ENCODE measurements at regions not wholly inside any gene's neighbourhood (a gene's known extent, or its start where the extent isn't known, plus 50 kb on each side); places are given as distances from the start of the nearest gene placed in this dataset.

- Histone ChIP-seq H4K91ac (ENCODE audit: low read depth, low read length) (no peak overlapping the region), H3K36me3 (ENCODE audit: control insufficient read depth in 1 of 2, insufficient read depth in 2 of 2, low read length in 2 of 2) (peaks cover 0 to 3% of the 10 kb centered on the region in 2 experiments), H3K27me3 (ENCODE audit: insufficient read depth, low read length) (no peaks in the 10 kb centered on the region), H2AFZ (ENCODE audit: insufficient read depth, low read length, poor library complexity) (no peak overlapping the region), H3K79me2 (ENCODE audit: control insufficient read depth, insufficient read depth, low read length, poor library complexity) (no peaks in the 10 kb centered on the region), H2BK120ac (ENCODE audit: insufficient read depth, low read length, poor library complexity) (no peak overlapping the region), H2BK12ac (ENCODE audit: low read length) (no peak overlapping the region), H3K9me3 (ENCODE audit: insufficient read depth, low read depth, low read length) (peaks cover 6% of the 10 kb centered on the region), H3K79me1 (ENCODE audit: low read length) (no peaks in the 10 kb centered on the region), H2AK5ac (ENCODE audit: low read length) (no peak overlapping the region), H3K18ac (ENCODE audit: low read length) (no peak overlapping the region), H2BK5ac (ENCODE audit: low read depth, low read length, poor library complexity) (no peak overlapping the region), H3K4me3 (ENCODE audit: low read depth, low read length) (no peak overlapping the region), H3K14ac (ENCODE audit: low read length) (no peak overlapping the region), H3K4me1 (ENCODE audit: control insufficient read depth in 1 of 2, insufficient read depth in 2 of 2, low read length in 2 of 2) (no peaks in the 10 kb centered on the region), H4K12ac (ENCODE audit: low read depth, low read length) (no peak overlapping the region), H3K9ac (ENCODE audit: low read length) (no peak overlapping the region), H4K8ac (ENCODE audit: low read depth, low read length) (no peak overlapping the region), H3K4me2 (ENCODE audit: low read length) (no peak overlapping the region), H3K4ac (ENCODE audit: low read depth, low read length) (no peak overlapping the region), H3K23ac (ENCODE audit: low read length) (no peak overlapping the region), H3K27ac (ENCODE audit: low read depth, low read length) (no peak overlapping the region)
- WGBS (ENCODE audit: extremely low coverage, insufficient coverage, insufficient read length) = no CpG with 5 or more reads among the region's 2 CpGs
- no peak for DNase-seq
Measured at GRCh38 chr14:81839056-81839455, 305.4 kb upstream of the SEL1L start.

DNA sequence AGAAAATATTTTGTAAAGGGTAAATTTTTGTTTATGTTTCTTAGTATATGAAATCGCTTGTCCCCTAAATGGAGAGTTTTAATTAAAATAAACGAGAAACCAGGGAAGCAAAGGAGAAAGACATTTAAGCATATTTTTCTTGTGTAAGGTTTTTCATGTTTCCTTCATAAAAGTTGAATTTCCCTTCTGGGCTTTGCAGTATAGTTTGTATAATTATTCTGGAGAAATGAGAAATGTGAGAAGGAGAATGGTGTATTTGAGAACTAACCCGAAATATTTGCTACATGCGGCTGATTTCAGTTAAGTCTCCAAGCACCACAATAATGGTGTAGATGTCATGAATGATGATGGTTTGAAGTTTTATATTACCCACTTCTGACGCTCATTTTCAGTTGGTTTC lies 307.7 kb upstream of the SEL1L start:
- H3K27ac ChIP-seq (ENCODE audit: low read depth, low read length) = no peak overlapping the region
- no peaks in the 10 kb centered on the region for H3K79me2 ChIP-seq (ENCODE audit: control insufficient read depth, insufficient read depth, low read length, poor library complexity)
- H2BK120ac ChIP-seq (ENCODE audit: insufficient read depth, low read length, poor library complexity) = no peak overlapping the region
- H3K79me1 ChIP-seq (ENCODE audit: low read length) = no peaks in the 10 kb centered on the region
- H3K9me3 ChIP-seq (ENCODE audit: insufficient read depth, low read depth, low read length) = peaks cover 6% of the 10 kb centered on the region
- H3K27me3 ChIP-seq (ENCODE audit: insufficient read depth, low read length) = no peaks in the 10 kb centered on the region
- no peak for DNase-seq
- H4K8ac ChIP-seq (ENCODE audit: low read depth, low read length) = no peak overlapping the region
- H2BK5ac ChIP-seq (ENCODE audit: low read depth, low read length, poor library complexity) = no peak overlapping the region
- no peak overlapping the region for H3K4me3 ChIP-seq (ENCODE audit: low read depth, low read length)
- no peak overlapping the region for H3K14ac ChIP-seq (ENCODE audit: low read length)
- no peak overlapping the region for H3K23ac ChIP-seq (ENCODE audit: low read length)
- no peak overlapping the region for H4K91ac ChIP-seq (ENCODE audit: low read depth, low read length)
- no peak overlapping the region for H3K9ac ChIP-seq (ENCODE audit: low read length)
- no peak overlapping the region for H2AK5ac ChIP-seq (ENCODE audit: low read length)
- no peak overlapping the region for H3K18ac ChIP-seq (ENCODE audit: low read length)
- H3K4me2 ChIP-seq (ENCODE audit: low read length) = no peak overlapping the region
- no peak overlapping the region for H3K4ac ChIP-seq (ENCODE audit: low read depth, low read length)
- no peaks in the 10 kb centered on the region for H3K4me1 ChIP-seq (ENCODE audit: control insufficient read depth in 1 of 2, insufficient read depth in 2 of 2, low read length in 2 of 2)
- peaks cover 0 to 1% of the 10 kb centered on the region in 2 experiments for H3K36me3 ChIP-seq (ENCODE audit: control insufficient read depth in 1 of 2, insufficient read depth in 2 of 2, low read length in 2 of 2)
- WGBS (ENCODE audit: extremely low coverage, insufficient coverage, insufficient read length) = no CpG with 5 or more reads among the region's 5 CpGs
- H4K12ac ChIP-seq (ENCODE audit: low read depth, low read length) = no peak overlapping the region
- H2BK12ac ChIP-seq (ENCODE audit: low read length) = no peak overlapping the region
- no peak overlapping the region for H2AFZ ChIP-seq (ENCODE audit: insufficient read depth, low read length, poor library complexity)

GRCh38 chr14:81849714-81850113 lies 316.1 kb upstream of the SEL1L start:
- H3K23ac ChIP-seq (ENCODE audit: low read length) = no peak overlapping the region
- H2BK5ac ChIP-seq (ENCODE audit: low read depth, low read length, poor library complexity) = no peak overlapping the region
- no peak overlapping the region for H3K27ac ChIP-seq (ENCODE audit: low read depth, low read length)
- no peak overlapping the region for H4K12ac ChIP-seq (ENCODE audit: low read depth, low read length)
- H2BK12ac ChIP-seq (ENCODE audit: low read length) = no peak overlapping the region
- no peaks in the 10 kb centered on the region for H3K79me1 ChIP-seq (ENCODE audit: low read length)
- H3K9me3 ChIP-seq (ENCODE audit: insufficient read depth, low read depth, low read length) = peaks cover 4% of the 10 kb centered on the region
- H3K14ac ChIP-seq (ENCODE audit: low read length) = no peak overlapping the region
- no peak overlapping the region for H3K4me2 ChIP-seq (ENCODE audit: low read length)
- H3K36me3 ChIP-seq (ENCODE audit: control insufficient read depth in 1 of 2, insufficient read depth in 2 of 2, low read length in 2 of 2) = no peaks in the 10 kb centered on the region
- no peaks in the 10 kb centered on the region for H3K4me1 ChIP-seq (ENCODE audit: control insufficient read depth in 1 of 2, insufficient read depth in 2 of 2, low read length in 2 of 2)
- H3K9ac ChIP-seq (ENCODE audit: low read length) = no peak overlapping the region
- H3K18ac ChIP-seq (ENCODE audit: low read length) = no peak overlapping the region
- no peak overlapping the region for H2AFZ ChIP-seq (ENCODE audit: insufficient read depth, low read length, poor library complexity)
- no peak overlapping the region for H3K4ac ChIP-seq (ENCODE audit: low read depth, low read length)
- no peak overlapping the region for H2AK5ac ChIP-seq (ENCODE audit: low read length)
- H3K4me3 ChIP-seq (ENCODE audit: low read depth, low read length) = no peak overlapping the region
- no peaks in the 10 kb centered on the region for H3K79me2 ChIP-seq (ENCODE audit: control insufficient read depth, insufficient read depth, low read length, poor library complexity)
- no peaks in the 10 kb centered on the region for H3K27me3 ChIP-seq (ENCODE audit: insufficient read depth, low read length)
- WGBS (ENCODE audit: extremely low coverage, insufficient coverage, insufficient read length) = no CpG with 5 or more reads among the region's 3 CpGs
- no peak for DNase-seq
- no peak overlapping the region for H4K91ac ChIP-seq (ENCODE audit: low read depth, low read length)
- H2BK120ac ChIP-seq (ENCODE audit: insufficient read depth, low read length, poor library complexity) = no peak overlapping the region
- no peak overlapping the region for H4K8ac ChIP-seq (ENCODE audit: low read depth, low read length)

DNA sequence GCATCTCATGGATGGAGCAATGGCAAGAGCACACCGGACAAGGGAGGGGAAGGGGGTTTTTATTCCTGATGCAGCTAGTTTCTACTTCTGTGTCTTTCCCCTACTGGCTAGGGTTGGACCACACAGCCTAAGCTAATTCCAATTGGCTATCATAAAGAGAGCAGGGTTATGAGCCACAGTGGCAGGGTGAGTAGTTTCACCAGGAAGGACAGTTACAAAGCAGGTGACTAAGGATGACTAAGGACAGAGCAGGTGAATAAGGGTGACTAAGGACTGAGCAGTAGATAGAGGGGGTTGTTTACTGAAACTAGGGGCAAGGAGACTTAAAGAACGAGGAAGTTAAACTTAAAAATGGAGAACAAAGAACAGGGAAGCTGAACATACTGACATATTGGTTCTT lies 321.4 kb upstream of the SEL1L start:
- Histone ChIP-seq H3K79me2 (ENCODE audit: control insufficient read depth, insufficient read depth, low read length, poor library complexity) (no peaks in the 10 kb centered on the region), H3K9me3 (ENCODE audit: insufficient read depth, low read depth, low read length) (peaks cover 6% of the 10 kb centered on the region), H3K27ac (ENCODE audit: low read depth, low read length) (no peak overlapping the region), H4K12ac (ENCODE audit: low read depth, low read length) (no peak overlapping the region), H3K4me3 (ENCODE audit: low read depth, low read length) (no peak overlapping the region), H3K79me1 (ENCODE audit: low read length) (no peaks in the 10 kb centered on the region), H2AK5ac (ENCODE audit: low read length) (no peak overlapping the region), H2AFZ (ENCODE audit: insufficient read depth, low read length, poor library complexity) (no peak overlapping the region), H2BK12ac (ENCODE audit: low read length) (no peak overlapping the region), H3K27me3 (ENCODE audit: insufficient read depth, low read length) (no peaks in the 10 kb centered on the region), H3K4me2 (ENCODE audit: low read length) (no peak overlapping the region), H3K4ac (ENCODE audit: low read depth, low read length) (no peak overlapping the region), H3K14ac (ENCODE audit: low read length) (no peak overlapping the region), H3K4me1 (ENCODE audit: control insufficient read depth in 1 of 2, insufficient read depth in 2 of 2, low read length in 2 of 2) (no peaks in the 10 kb centered on the region), H3K18ac (ENCODE audit: low read length) (no peak overlapping the region), H3K9ac (ENCODE audit: low read length) (no peak overlapping the region), H2BK5ac (ENCODE audit: low read depth, low read length, poor library complexity) (no peak overlapping the region), H3K23ac (ENCODE audit: low read length) (no peak overlapping the region), H3K36me3 (ENCODE audit: control insufficient read depth in 1 of 2, insufficient read depth in 2 of 2, low read length in 2 of 2) (peaks cover 0 to 3% of the 10 kb centered on the region in 2 experiments), H4K91ac (ENCODE audit: low read depth, low read length) (no peak overlapping the region), H2BK120ac (ENCODE audit: insufficient read depth, low read length, poor library complexity) (no peak overlapping the region), H4K8ac (ENCODE audit: low read depth, low read length) (no peak overlapping the region)
- DNase-seq = no peak
- WGBS (ENCODE audit: extremely low coverage, insufficient coverage, insufficient read length) = no CpG with 5 or more reads among the region's 2 CpGs
